Stomach (tissue), 4 donors: ENCODE measurements at regions not wholly inside any gene's neighbourhood (a gene's known extent, or its start where the extent isn't known, plus 50 kb on each side); places are given as distances from the start of the nearest gene placed in this dataset.

Experiments used
- EP300 ChIP-seq: sonication (generic); formaldehyde crosslinking; IDR thresholded peaks from one replicate; pipeline ENCODE4 v1.6.1; 2017; ENCODE audit warnings: antibody characterized with exemption
- POLR2A ChIP-seq, 4 donors: fragments of 450-650 bp; IDR thresholded peaks; one replicate each; pipeline ENCODE4 v1.6.1; 2016; ENCODE audit warnings: antibody characterized with exemption in 4 of 4, control low read depth in 2 of 4, mild to moderate bottlenecking in 1 of 4, moderate library complexity in 1 of 4
- POLR2AphosphoS5 ChIP-seq, 3 donors: sonication (generic); formaldehyde crosslinking; IDR thresholded peaks; one replicate each; pipeline ENCODE4 v1.6.1; 2016; ENCODE audit warnings: antibody characterized with exemption in 3 of 3
- TF ChIP-seq, protein P1 (sequence below), 7 experiments: fragments of 450-650 bp in 4 of 7; fragments of 200-600 bp in 3 of 7; sonication (generic) in 3 of 7; IDR thresholded peaks; one replicate each; pipeline ENCODE4 v1.5.1; 2016 to 2019; ENCODE audit warnings: antibody characterized with exemption in 7 of 7, control low read depth in 2 of 7, mild to moderate bottlenecking in 1 of 7

DNA sequence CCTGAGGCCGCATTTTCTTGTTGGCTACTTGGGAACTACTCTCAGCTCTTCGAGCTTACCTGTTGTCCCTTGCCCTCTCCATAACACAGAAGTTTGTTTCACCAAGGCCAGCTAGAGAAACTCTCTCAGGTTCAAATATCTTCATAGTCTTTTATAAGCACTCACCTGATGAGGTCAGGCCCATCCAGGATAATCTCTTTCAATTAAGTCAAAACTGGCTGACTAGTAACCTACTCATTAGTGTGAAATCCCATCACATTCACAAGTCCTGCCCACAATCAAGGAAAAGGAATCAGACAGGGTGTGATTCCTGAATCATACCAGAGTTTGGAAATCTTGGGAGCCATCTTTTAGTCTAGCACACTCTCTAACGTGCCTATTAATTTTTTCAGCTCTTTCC lies 195.2 kb upstream of the HS3ST5 start:
- TF ChIP-seq, protein P1, sequence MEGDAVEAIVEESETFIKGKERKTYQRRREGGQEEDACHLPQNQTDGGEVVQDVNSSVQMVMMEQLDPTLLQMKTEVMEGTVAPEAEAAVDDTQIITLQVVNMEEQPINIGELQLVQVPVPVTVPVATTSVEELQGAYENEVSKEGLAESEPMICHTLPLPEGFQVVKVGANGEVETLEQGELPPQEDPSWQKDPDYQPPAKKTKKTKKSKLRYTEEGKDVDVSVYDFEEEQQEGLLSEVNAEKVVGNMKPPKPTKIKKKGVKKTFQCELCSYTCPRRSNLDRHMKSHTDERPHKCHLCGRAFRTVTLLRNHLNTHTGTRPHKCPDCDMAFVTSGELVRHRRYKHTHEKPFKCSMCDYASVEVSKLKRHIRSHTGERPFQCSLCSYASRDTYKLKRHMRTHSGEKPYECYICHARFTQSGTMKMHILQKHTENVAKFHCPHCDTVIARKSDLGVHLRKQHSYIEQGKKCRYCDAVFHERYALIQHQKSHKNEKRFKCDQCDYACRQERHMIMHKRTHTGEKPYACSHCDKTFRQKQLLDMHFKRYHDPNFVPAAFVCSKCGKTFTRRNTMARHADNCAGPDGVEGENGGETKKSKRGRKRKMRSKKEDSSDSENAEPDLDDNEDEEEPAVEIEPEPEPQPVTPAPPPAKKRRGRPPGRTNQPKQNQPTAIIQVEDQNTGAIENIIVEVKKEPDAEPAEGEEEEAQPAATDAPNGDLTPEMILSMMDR (IDR thresholded peaks at IDR 0.05), result no peak
- TF ChIP-seq POLR2A (IDR thresholded peaks at IDR 0.05) (no peak), POLR2AphosphoS5 (IDR thresholded peaks at IDR 0.05) (no peak), EP300 (no peak)
